Suppressor macrophage treated with lipopolysaccharide for 4 hours (primary cell): ENCODE measurements at regions not wholly inside any gene's neighbourhood (a gene's known extent, or its start where the extent isn't known, plus 50 kb on each side); places are given as distances from the start of the nearest gene placed in this dataset.
"Not testable (repeated sequence)": the region's sequence is repeated elsewhere in the genome, so short reads cannot be mapped to it uniquely, and the experiment has no call there.

Source experiments
- DNase-seq: peaks from one replicate; pipeline ENCODE4 v3.0.0-alpha.2; 2020

GRCh38 chr10:125451319-125451718, 231.6 kb downstream of the TEX36 start:
- DNase-seq, result no peak

GRCh38 chr10:125450218-125450617, 232.7 kb downstream of the TEX36 start:
- DNase-seq, result no peak

- no peak for DNase-seq
These were observed 233.4 kb downstream of the TEX36 start for GRCh38 chr10:125449571-125449970.

- peak; percentile 15 for DNase-seq
These were observed 234.4 kb downstream of the TEX36 start for GRCh38 chr10:125448596-125448995.

GRCh38 chr10:125444790-125445189, 238.2 kb downstream of the TEX36 start:
- no peak for DNase-seq

GRCh38 chr10:125442856-125443540, 240.0 kb downstream of the TEX36 start:
- DNase-seq, result no peak

- DNase-seq, result no peak
These were observed 241.8 kb downstream of the TEX36 start for GRCh38 chr10:125441151-125441550.

- DNase-seq, result no peak
These were observed 251.8 kb downstream of the TEX36 start for GRCh38 chr10:125431149-125431548.

- DNase-seq, result no peak
These were observed 254.9 kb downstream of the TEX36 start for GRCh38 chr10:125428054-125428453.

- no peak for DNase-seq
These were observed 258.6 kb downstream of the TEX36 start for GRCh38 chr10:125424191-125424847.

- DNase-seq, result no peak
These were observed 259.4 kb downstream of the TEX36 start for GRCh38 chr10:125423569-125423968.

- no peak for DNase-seq
These were observed 259.5 kb upstream of the CTBP2 start for GRCh38 chr10:125419831-125420230.

- DNase-seq, result no peak
These were observed 258.8 kb upstream of the CTBP2 start for GRCh38 chr10:125419146-125419545.

GRCh38 chr10:125417605-125418004, 257.2 kb upstream of the CTBP2 start:
- no peak for DNase-seq

- no peak for DNase-seq
These were observed 255.6 kb upstream of the CTBP2 start for GRCh38 chr10:125415964-125416363.

- no peak for DNase-seq
These were observed 254.8 kb upstream of the CTBP2 start for GRCh38 chr10:125415006-125415633.

- DNase-seq, result peak; percentile 51
These were observed 251.4 kb upstream of the CTBP2 start for GRCh38 chr10:125411724-125412123.

- no peak for DNase-seq
These were observed 249.4 kb upstream of the CTBP2 start for GRCh38 chr10:125409756-125410155.

- DNase-seq, result no peak
These were observed 247.2 kb upstream of the CTBP2 start for GRCh38 chr10:125407557-125407956.

- peak; percentile 1 for DNase-seq
These were observed 246.7 kb upstream of the CTBP2 start for GRCh38 chr10:125407000-125407502.

GRCh38 chr10:125404902-125405301, 244.5 kb upstream of the CTBP2 start:
- DNase-seq, result not testable (repeated sequence)

GRCh38 chr10:125401462-125401861, 241.1 kb upstream of the CTBP2 start:
- DNase-seq, result no peak

- DNase-seq, result no peak
These were observed 238.9 kb upstream of the CTBP2 start for GRCh38 chr10:125399289-125399688.

- no peak for DNase-seq
These were observed 237.9 kb upstream of the CTBP2 start for GRCh38 chr10:125398270-125398669.
